HG03159 (cell line): ENCODE measurements at regions not wholly inside any gene's neighbourhood (a gene's known extent, or its start where the extent isn't known, plus 50 kb on each side); places are given as distances from the start of the nearest gene placed in this dataset.
A peak's percentile ranks its signal among the peaks of the same experiment; 100 is the strongest.

Source experiments
- ATAC-seq: cut with Tn5 transposase; IDR thresholded peaks from one replicate; pipeline ENCODE4 v1.9.1; 2021; ENCODE audit warnings: mild to moderate bottlenecking, moderate library complexity; ENCODE audit not compliant: unreplicated experiment

- ATAC-seq = no peak
Measured at GRCh38 chr18:42137693-42138375, 182.8 kb downstream of the PIK3C3 start.

- ATAC-seq = no peak
Measured at GRCh38 chr18:42141439-42141838, 186.4 kb downstream of the PIK3C3 start.

- no peak for ATAC-seq
Measured at GRCh38 chr18:42155024-42155423, 200.0 kb downstream of the PIK3C3 start.

- ATAC-seq = no peak
Measured at GRCh38 chr18:42156281-42156680, 201.2 kb downstream of the PIK3C3 start.

- no peak for ATAC-seq
Measured at GRCh38 chr18:42157420-42157819, 202.4 kb downstream of the PIK3C3 start.

- ATAC-seq = no peak
Measured at GRCh38 chr18:42157878-42158277, 202.8 kb downstream of the PIK3C3 start.

GRCh38 chr18:42159146-42159545, 204.1 kb downstream of the PIK3C3 start:
- ATAC-seq = no peak

GRCh38 chr18:42163321-42163720, 208.3 kb downstream of the PIK3C3 start:
- no peak for ATAC-seq

GRCh38 chr18:42164556-42164955, 209.5 kb downstream of the PIK3C3 start:
- no peak for ATAC-seq

- no peak for ATAC-seq
Measured at GRCh38 chr18:42165922-42166513, 211.0 kb downstream of the PIK3C3 start.

- ATAC-seq = no peak
Measured at GRCh38 chr18:42168487-42168886, 213.5 kb downstream of the PIK3C3 start.

GRCh38 chr18:42168907-42169306, 213.9 kb downstream of the PIK3C3 start:
- no peak for ATAC-seq

- no peak for ATAC-seq
Measured at GRCh38 chr18:42174909-42175308, 219.9 kb downstream of the PIK3C3 start.

- peak; percentile 69 for ATAC-seq
Measured at GRCh38 chr18:42176599-42176998, 221.6 kb downstream of the PIK3C3 start.

GRCh38 chr18:42177390-42177789, 222.4 kb downstream of the PIK3C3 start:
- ATAC-seq = no peak

GRCh38 chr18:42178376-42179080, 223.5 kb downstream of the PIK3C3 start:
- ATAC-seq = no peak

- no peak for ATAC-seq
Measured at GRCh38 chr18:42179542-42180121, 224.6 kb downstream of the PIK3C3 start.

GRCh38 chr18:42181474-42181873, 226.4 kb downstream of the PIK3C3 start:
- no peak for ATAC-seq

- ATAC-seq = no peak
Measured at GRCh38 chr18:42182728-42183700, 228.0 kb downstream of the PIK3C3 start.

- no peak for ATAC-seq
Measured at GRCh38 chr18:42183746-42184145, 228.7 kb downstream of the PIK3C3 start.
